HepG2 (cell line): ENCODE measurements at regions not wholly inside any gene's neighbourhood (a gene's known extent, or its start where the extent isn't known, plus 50 kb on each side); places are given as distances from the start of the nearest gene placed in this dataset.

ENCODE experiments used
- AFF4 ChIP-seq: sonication (generic); formaldehyde crosslinking; IDR thresholded peaks from 2 replicates; pipeline ENCODE4 v1.4.0; 2020; ENCODE audit warnings: missing genetic modification reagents
- AHR ChIP-seq: IDR thresholded peaks from 2 replicates; pipeline ENCODE4 v1.6.1; 2018; ENCODE audit warnings: missing genetic modification reagents, missing compliant biosample characterization
- FOSL1 ChIP-seq: sonication (generic); formaldehyde crosslinking; IDR thresholded peaks from 2 replicates; pipeline ENCODE4 v1.9.0; 2021; ENCODE audit warnings: missing genetic modification reagents, borderline replicate concordance
- IKZF5 ChIP-seq: IDR thresholded peaks from 2 replicates; pipeline ENCODE4 v1.6.1; 2018; ENCODE audit warnings: missing genetic modification reagents, mild to moderate bottlenecking, missing compliant biosample characterization
- MAFF ChIP-seq: IDR thresholded peaks from 2 replicates; pipeline ENCODE4 v1.6.1; 2011; ENCODE audit warnings: low read depth, low read length, improper control_type of control experiment
- MYC ChIP-seq: sonication (generic); formaldehyde crosslinking; IDR thresholded peaks from 2 replicates; pipeline ENCODE4 v1.9.0; 2021; ENCODE audit warnings: missing genetic modification reagents, borderline replicate concordance
- NRL ChIP-seq: sonication (generic); formaldehyde crosslinking; IDR thresholded peaks from 2 replicates; pipeline ENCODE4 v1.5.0; 2020; ENCODE audit warnings: missing genetic modification reagents, mild to moderate bottlenecking, moderate library complexity, borderline replicate concordance
- RBM22 ChIP-seq: fragments of 200-400 bp; formaldehyde crosslinking; optimal IDR thresholded peaks from 2 replicates; pipeline ENCODE3; 2017; ENCODE audit warnings: mild to moderate bottlenecking, low read length, moderate library complexity
- RFXAP ChIP-seq: sonication (generic); formaldehyde crosslinking; IDR thresholded peaks from 2 replicates; pipeline ENCODE4 v1.4.0; 2020; ENCODE audit warnings: missing genetic modification reagents, borderline replicate concordance
- SUZ12 ChIP-seq: fragments of 150-350 bp; IDR thresholded peaks from 2 replicates; pipeline ENCODE4 v1.6.1; 2014; ENCODE audit warnings: low read depth, low read length
- TAF15 ChIP-seq: fragments of 200-400 bp; formaldehyde crosslinking; IDR thresholded peaks from one replicate; pipeline ENCODE4 v1.6.1; 2018; ENCODE audit warnings: mild to moderate bottlenecking, low read depth, low read length; ENCODE audit not compliant: poor library complexity, severe bottlenecking
- TFDP1 ChIP-seq: IDR thresholded peaks from 2 replicates; pipeline ENCODE4 v1.6.1; 2016; ENCODE audit warnings: missing compliant biosample characterization, missing genetic modification reagents, borderline replicate concordance
- ZC3H13 ChIP-seq: sonication (generic); formaldehyde crosslinking; IDR thresholded peaks from 2 replicates; pipeline ENCODE4 v1.8.1; 2023; ENCODE audit warnings: mild to moderate bottlenecking, missing genetic modification reagents, moderate library complexity
- ZMAT5 ChIP-seq: sonication (generic); formaldehyde crosslinking; IDR thresholded peaks from 2 replicates; pipeline ENCODE4 v1.5.0; 2020; ENCODE audit warnings: mild to moderate bottlenecking, low read depth, missing genetic modification reagents, borderline replicate concordance
- ZNF225 ChIP-seq: sonication (generic); formaldehyde crosslinking; IDR thresholded peaks from 2 replicates; pipeline ENCODE4 v1.4.0; 2020; ENCODE audit warnings: mild to moderate bottlenecking, missing genetic modification reagents
- ZNF382 ChIP-seq: sonication (generic); formaldehyde crosslinking; IDR thresholded peaks from 2 replicates; pipeline ENCODE4 v1.5.0; 2020; ENCODE audit warnings: missing genetic modification reagents, mild to moderate bottlenecking, borderline replicate concordance
- ZNF558 ChIP-seq: sonication (generic); formaldehyde crosslinking; IDR thresholded peaks from 2 replicates; pipeline ENCODE4 v1.9.0; 2022; ENCODE audit warnings: mild to moderate bottlenecking, missing genetic modification reagents, borderline replicate concordance
- ZSCAN5A ChIP-seq: sonication (generic); formaldehyde crosslinking; IDR thresholded peaks from 2 replicates; pipeline ENCODE4 v1.8.0; 2022; ENCODE audit warnings: mild to moderate bottlenecking, missing genetic modification reagents, borderline replicate concordance
- TF ChIP-seq, protein P1 (sequence below): sonication (generic); formaldehyde crosslinking; IDR thresholded peaks from 2 replicates; pipeline ENCODE4 v1.4.0; 2020; ENCODE audit warnings: missing genetic modification reagents

- TF ChIP-seq MYC (CRISPR knock-in tag) (no peak), AFF4 (CRISPR knock-in tag) (no peak), ZSCAN5A (CRISPR knock-in tag) (no peak), FOSL1 (CRISPR knock-in tag) (no peak), IKZF5 (no peak), NRL (peak; percentile 89; the same call in 1 of the 2 replicates), ZC3H13 (CRISPR knock-in tag) (no peak), RFXAP (CRISPR knock-in tag) (peak; percentile 42; the same call in 1 of the 2 replicates), MAFF (peak; percentile 85), SUZ12 (no peak), ZNF382 (no peak), ZNF558 (CRISPR knock-in tag) (no peak), TFDP1 (CRISPR knock-in tag) (no peak), TAF15 (no peak), RBM22 (no peak), ZMAT5 (CRISPR knock-in tag) (no peak), ZNF225 (CRISPR knock-in tag) (no peak), AHR (CRISPR knock-in tag) (no peak)
- TF ChIP-seq, protein P1, sequence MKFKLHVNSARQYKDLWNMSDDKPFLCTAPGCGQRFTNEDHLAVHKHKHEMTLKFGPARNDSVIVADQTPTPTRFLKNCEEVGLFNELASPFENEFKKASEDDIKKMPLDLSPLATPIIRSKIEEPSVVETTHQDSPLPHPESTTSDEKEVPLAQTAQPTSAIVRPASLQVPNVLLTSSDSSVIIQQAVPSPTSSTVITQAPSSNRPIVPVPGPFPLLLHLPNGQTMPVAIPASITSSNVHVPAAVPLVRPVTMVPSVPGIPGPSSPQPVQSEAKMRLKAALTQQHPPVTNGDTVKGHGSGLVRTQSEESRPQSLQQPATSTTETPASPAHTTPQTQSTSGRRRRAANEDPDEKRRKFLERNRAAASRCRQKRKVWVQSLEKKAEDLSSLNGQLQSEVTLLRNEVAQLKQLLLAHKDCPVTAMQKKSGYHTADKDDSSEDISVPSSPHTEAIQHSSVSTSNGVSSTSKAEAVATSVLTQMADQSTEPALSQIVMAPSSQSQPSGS (CRISPR knock-in tag): peak; percentile 8; the same call in 1 of the 2 replicates
Measured at GRCh38 chr2:16608661-16609643, 56.7 kb downstream of the CYRIA start (continued).
